K562 (cell line): ENCODE measurements at regions not wholly inside any gene's neighbourhood (a gene's known extent, or its start where the extent isn't known, plus 50 kb on each side); places are given as distances from the start of the nearest gene placed in this dataset.

ENCODE experiments used
- CEBPG ChIP-seq, 3 experiments: fragments of 200-800 bp in 1 of 3; sonication (Bioruptor generic) in 1 of 3; sonication (generic) in 1 of 3; formaldehyde crosslinking in 1 of 3; IDR thresholded peaks in 2 of 3; conservative IDR thresholded peaks in 1 of 3; 2 replicates each; pipeline versions ENCODE4 v1.6.1 to v1.8.0; 2016 to 2022; ENCODE audit warnings: missing compliant biosample characterization in 2 of 3, missing genetic modification characterization in 2 of 3, mild to moderate bottlenecking in 1 of 3, missing genetic modification reagents in 1 of 3
- ELF1 ChIP-seq: fragments of 200-800 bp; sonication (Bioruptor generic); IDR thresholded peaks from 2 replicates; pipeline ENCODE4 v1.6.1; 2016; ENCODE audit warnings: missing genetic modification characterization, missing compliant biosample characterization
- GTF2F1 ChIP-seq: IDR thresholded peaks from 2 replicates; pipeline ENCODE4 v1.6.1; 2011; ENCODE audit warnings: low read depth, low read length, improper control_type of control experiment
- IFI16 ChIP-seq: fragments of 250-450 bp; sonication (Bioruptor Pico); IDR thresholded peaks from 2 replicates; pipeline ENCODE4 v2.1.2; 2022; ENCODE audit warnings: mild to moderate bottlenecking, inconsistent platforms
- JUNB ChIP-seq: fragments of 450-650 bp; formaldehyde crosslinking; conservative IDR thresholded peaks from 2 replicates; pipeline ENCODE4 v1.4.0; 2020; ENCODE audit warnings: mild to moderate bottlenecking
- MECOM ChIP-seq: fragments of 250-450 bp; sonication (Bioruptor Pico); IDR thresholded peaks from 2 replicates; pipeline ENCODE4 v1.8.0; 2022; ENCODE audit warnings: inconsistent platforms
- MED1 ChIP-seq: sonication (generic); formaldehyde crosslinking; IDR thresholded peaks from 2 replicates; pipeline ENCODE4 v1.8.1; 2023; ENCODE audit warnings: missing genetic modification reagents, borderline replicate concordance
- PTBP1 ChIP-seq: fragments of 200-400 bp; formaldehyde crosslinking; IDR thresholded peaks from 2 replicates; pipeline ENCODE4 v1.6.1; 2017; ENCODE audit warnings: low read depth, low read length
- SAFB2 ChIP-seq: fragments of 200-400 bp; formaldehyde crosslinking; IDR thresholded peaks from 2 replicates; pipeline ENCODE4 v1.6.1; 2018; ENCODE audit warnings: borderline replicate concordance, low read length, low read depth, moderate library complexity; ENCODE audit not compliant: severe bottlenecking
- STAT5B ChIP-seq: fragments of 250-450 bp; sonication (Bioruptor Pico); IDR thresholded peaks from 2 replicates; pipeline ENCODE4 v1.8.0; 2021; ENCODE audit warnings: mild to moderate bottlenecking, inconsistent platforms
- ZBTB26 ChIP-seq: fragments of 450-650 bp; formaldehyde crosslinking; IDR thresholded peaks from 2 replicates; pipeline ENCODE4 v1.4.0; 2022; ENCODE audit warnings: missing genetic modification characterization
- ZFX ChIP-seq: sonication (generic); formaldehyde crosslinking; IDR thresholded peaks from 2 replicates; pipeline ENCODE4 v1.8.0; 2022; ENCODE audit warnings: mild to moderate bottlenecking, missing genetic modification reagents, moderate library complexity
- ZNF253 ChIP-seq: fragments of 250-450 bp; sonication (Bioruptor Pico); conservative IDR thresholded peaks from 2 replicates; pipeline ENCODE4 v1.6.1; 2021; ENCODE audit warnings: mild to moderate bottlenecking
- TF ChIP-seq, protein P1 (sequence below): fragments of 450-650 bp; IDR thresholded peaks from 2 replicates; pipeline ENCODE4 v1.6.1; 2016; ENCODE audit warnings: low read depth
- TF ChIP-seq, protein P2 (sequence below), 2 experiments: IDR thresholded peaks; 2 replicates each; pipeline ENCODE4 v1.6.1; 2011; ENCODE audit warnings: borderline replicate concordance in 1 of 2, control low read depth in 1 of 2, low read depth in 1 of 2, low read length in 1 of 2, mild to moderate bottlenecking in 1 of 2, mixed read lengths in 1 of 2, moderate library complexity in 1 of 2; ENCODE audit not compliant: insufficient read depth in 1 of 2, insufficient read length in 1 of 2, poor library complexity in 1 of 2, severe bottlenecking in 1 of 2; ENCODE audit errors: extremely low read depth in 1 of 2

DNA sequence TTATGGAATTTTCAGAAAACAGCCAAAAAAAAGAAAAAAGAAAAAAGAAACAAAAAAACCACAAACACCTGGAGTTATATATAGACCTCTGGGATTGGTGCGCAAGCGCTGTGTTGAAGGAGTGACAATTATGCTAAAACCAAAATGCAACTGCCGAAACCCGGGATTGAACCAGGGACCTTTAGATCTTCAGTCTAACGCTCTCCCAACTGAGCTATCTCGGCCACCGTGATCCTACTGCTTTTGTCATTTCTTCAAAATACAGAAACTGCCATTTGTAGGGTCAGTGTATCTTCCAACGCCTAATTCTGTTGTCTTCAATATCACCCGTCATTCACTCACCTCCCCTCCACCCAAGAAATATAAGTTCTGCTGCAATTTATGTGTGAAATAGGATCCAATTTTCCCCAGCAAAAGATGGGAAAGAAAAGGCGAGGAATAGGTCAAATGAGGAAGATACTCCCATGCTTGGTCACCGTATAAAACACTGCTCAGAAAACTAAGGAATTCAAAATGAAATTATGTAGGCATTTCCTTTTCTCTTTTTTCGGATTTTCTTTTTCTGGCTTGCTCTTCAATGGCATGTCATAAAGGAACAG, 116.0 kb downstream of the TRIM27 start (continued):
- TF ChIP-seq CEBPG (CRISPR knock-in tag; IDR thresholded peaks at IDR 0.05) (no peak), CEBPG (tag; conservative IDR thresholded peaks at IDR 0.05 in 1 of 2, IDR thresholded peaks at IDR 0.05 in 1 of 2) (no peak; a peak in 1 of 4 replicates), SAFB2 (no peak), ELF1 (tag) (no peak), GTF2F1 (no peak), MECOM (no peak), JUNB (CRISPR knock-in tag) (no peak), ZBTB26 (CRISPR knock-in tag) (no peak), MED1 (CRISPR knock-in tag) (no peak), ZNF253 (CRISPR knock-in tag) (no peak), ZFX (CRISPR knock-in tag) (no peak), PTBP1 (no peak), IFI16 (no peak), STAT5B (CRISPR knock-in tag) (no peak)
- TF ChIP-seq, protein P1, sequence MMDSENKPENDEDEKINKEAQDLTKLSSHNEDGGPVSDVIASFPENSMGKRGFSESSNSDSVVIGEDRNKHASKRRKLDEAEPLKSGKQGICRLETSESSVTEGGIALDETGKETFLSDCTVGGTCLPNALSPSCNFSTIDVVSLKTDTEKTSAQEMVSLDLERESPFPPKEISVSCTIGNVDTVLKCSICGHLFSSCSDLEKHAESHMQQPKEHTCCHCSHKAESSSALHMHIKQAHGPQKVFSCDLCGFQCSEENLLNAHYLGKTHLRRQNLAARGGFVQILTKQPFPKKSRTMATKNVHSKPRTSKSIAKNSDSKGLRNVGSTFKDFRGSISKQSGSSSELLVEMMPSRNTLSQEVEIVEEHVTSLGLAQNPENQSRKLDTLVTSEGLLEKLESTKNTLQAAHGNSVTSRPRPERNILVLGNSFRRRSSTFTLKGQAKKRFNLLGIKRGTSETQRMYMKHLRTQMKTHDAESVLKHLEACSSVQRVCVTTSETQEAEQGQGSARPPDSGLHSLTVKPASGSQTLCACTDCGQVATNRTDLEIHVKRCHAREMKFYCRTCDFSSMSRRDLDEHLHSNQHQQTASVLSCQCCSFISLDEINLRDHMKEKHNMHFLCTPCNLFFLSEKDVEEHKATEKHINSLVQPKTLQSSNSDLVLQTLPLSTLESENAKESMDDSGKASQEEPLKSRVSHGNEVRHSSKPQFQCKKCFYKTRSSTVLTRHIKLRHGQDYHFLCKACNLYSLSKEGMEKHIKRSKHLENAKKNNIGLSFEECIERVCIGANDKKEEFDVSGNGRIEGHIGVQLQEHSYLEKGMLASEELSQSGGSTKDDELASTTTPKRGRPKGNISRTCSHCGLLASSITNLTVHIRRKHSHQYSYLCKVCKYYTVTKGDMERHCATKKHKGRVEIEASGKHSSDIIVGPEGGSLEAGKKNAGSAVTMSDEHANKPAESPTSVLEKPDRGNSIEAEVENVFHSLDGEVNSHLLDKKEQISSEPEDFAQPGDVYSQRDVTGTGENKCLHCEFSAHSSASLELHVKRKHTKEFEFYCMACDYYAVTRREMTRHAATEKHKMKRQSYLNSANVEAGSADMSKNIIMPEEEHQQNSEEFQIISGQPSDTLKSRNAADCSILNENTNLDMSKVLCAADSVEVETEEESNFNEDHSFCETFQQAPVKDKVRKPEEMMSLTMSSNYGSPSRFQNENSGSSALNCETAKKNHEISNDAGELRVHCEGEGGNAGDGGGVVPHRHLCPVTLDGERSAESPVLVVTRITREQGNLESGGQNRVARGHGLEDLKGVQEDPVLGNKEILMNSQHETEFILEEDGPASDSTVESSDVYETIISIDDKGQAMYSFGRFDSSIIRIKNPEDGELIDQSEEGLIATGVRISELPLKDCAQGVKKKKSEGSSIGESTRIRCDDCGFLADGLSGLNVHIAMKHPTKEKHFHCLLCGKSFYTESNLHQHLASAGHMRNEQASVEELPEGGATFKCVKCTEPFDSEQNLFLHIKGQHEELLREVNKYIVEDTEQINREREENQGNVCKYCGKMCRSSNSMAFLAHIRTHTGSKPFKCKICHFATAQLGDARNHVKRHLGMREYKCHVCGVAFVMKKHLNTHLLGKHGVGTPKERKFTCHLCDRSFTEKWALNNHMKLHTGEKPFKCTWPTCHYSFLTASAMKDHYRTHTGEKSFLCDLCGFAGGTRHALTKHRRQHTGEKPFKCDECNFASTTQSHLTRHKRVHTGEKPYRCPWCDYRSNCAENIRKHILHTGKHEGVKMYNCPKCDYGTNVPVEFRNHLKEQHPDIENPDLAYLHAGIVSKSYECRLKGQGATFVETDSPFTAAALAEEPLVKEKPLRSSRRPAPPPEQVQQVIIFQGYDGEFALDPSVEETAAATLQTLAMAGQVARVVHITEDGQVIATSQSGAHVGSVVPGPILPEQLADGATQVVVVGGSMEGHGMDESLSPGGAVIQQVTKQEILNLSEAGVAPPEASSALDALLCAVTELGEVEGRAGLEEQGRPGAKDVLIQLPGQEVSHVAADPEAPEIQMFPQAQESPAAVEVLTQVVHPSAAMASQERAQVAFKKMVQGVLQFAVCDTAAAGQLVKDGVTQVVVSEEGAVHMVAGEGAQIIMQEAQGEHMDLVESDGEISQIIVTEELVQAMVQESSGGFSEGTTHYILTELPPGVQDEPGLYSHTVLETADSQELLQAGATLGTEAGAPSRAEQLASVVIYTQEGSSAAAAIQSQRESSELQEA, result peak; percentile 93
- TF ChIP-seq, protein P2, sequence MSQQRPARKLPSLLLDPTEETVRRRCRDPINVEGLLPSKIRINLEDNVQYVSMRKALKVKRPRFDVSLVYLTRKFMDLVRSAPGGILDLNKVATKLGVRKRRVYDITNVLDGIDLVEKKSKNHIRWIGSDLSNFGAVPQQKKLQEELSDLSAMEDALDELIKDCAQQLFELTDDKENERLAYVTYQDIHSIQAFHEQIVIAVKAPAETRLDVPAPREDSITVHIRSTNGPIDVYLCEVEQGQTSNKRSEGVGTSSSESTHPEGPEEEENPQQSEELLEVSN (IDR thresholded peaks at IDR 0.05; ENCODE audit: borderline replicate concordance in 1 of 2, extremely low read depth in 1 of 2, insufficient read depth in 1 of 2, insufficient read length in 1 of 2, low read depth in 1 of 2, low read length in 1 of 2, poor library complexity in 1 of 2, severe bottlenecking in 1 of 2), result no peak
